ENCODE measurements at regions not wholly inside any gene's neighbourhood (a gene's known extent, or its start where the extent isn't known, plus 50 kb on each side); places are given as distances from the start of the nearest gene placed in this dataset.

DNA sequence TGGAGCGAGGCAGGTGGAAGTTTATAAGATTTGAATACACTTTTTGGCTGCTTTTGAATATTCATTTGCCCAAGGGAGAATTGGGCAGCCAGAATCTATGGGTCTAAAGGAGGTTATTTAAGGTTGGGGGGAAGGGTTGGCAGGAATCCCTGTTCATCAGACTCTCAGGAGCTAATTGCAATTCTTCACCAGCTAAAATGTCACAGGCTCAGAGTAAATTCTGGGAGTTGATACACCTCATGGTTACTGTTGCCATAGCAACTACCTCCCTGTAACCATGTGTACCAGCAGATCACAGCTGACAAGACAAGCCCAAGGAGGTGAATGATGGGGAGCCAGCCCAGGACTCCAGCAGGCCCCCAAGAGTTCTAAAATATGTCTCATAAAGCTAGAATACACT, 75.5 kb downstream of the CAMK2N1 start:
- TF ChIP-seq POLR2A (IDR thresholded peaks at IDR 0.05): no peak
- TF ChIP-seq, protein P1, sequence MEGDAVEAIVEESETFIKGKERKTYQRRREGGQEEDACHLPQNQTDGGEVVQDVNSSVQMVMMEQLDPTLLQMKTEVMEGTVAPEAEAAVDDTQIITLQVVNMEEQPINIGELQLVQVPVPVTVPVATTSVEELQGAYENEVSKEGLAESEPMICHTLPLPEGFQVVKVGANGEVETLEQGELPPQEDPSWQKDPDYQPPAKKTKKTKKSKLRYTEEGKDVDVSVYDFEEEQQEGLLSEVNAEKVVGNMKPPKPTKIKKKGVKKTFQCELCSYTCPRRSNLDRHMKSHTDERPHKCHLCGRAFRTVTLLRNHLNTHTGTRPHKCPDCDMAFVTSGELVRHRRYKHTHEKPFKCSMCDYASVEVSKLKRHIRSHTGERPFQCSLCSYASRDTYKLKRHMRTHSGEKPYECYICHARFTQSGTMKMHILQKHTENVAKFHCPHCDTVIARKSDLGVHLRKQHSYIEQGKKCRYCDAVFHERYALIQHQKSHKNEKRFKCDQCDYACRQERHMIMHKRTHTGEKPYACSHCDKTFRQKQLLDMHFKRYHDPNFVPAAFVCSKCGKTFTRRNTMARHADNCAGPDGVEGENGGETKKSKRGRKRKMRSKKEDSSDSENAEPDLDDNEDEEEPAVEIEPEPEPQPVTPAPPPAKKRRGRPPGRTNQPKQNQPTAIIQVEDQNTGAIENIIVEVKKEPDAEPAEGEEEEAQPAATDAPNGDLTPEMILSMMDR (IDR thresholded peaks at IDR 0.05): no peak

Measured in uterus (tissue), 2 donors.